ENCODE measurements at regions not wholly inside any gene's neighbourhood (a gene's known extent, or its start where the extent isn't known, plus 50 kb on each side); places are given as distances from the start of the nearest gene placed in this dataset.

DNA sequence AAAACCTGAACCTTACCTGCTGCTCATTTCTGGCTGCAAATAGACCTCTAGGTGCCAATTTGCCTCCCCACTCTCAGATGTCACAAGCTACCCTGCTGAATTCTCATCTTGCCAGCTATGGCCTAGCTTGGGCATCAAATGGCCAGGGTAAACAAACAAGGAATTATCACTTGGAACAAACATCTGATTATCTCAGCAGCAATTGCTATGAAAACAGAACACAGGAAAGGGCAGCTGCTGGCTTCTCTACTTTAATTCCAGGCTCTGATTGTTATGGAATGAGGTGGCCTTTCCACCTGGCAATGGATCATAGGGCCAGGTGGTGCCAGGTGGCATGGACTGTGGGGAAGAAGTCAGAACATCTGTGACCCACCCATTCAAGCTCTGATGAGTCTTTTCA is 505.1 kb downstream of the TLR4 start:
- Histone ChIP-seq H3K36me3 (no peaks in the 10 kb centered on the region), H3K27me3 (no peaks in the 10 kb centered on the region), H3K27ac (no peak overlapping the region), H3K9me3 (no peaks in the 10 kb centered on the region), H3K4me3 (no peak overlapping the region), H3K4me1 (no peaks in the 10 kb centered on the region)
- intact Hi-C loops (cut with DNase I): no loop called here
- DNase-seq: no peak
- TF ChIP-seq EP300 (IDR thresholded peaks at IDR 0.05) (no peak), POLR2A (IDR thresholded peaks at IDR 0.05) (no peak), POLR2AphosphoS5 (IDR thresholded peaks at IDR 0.05) (no peak)
- TF ChIP-seq, protein P1, sequence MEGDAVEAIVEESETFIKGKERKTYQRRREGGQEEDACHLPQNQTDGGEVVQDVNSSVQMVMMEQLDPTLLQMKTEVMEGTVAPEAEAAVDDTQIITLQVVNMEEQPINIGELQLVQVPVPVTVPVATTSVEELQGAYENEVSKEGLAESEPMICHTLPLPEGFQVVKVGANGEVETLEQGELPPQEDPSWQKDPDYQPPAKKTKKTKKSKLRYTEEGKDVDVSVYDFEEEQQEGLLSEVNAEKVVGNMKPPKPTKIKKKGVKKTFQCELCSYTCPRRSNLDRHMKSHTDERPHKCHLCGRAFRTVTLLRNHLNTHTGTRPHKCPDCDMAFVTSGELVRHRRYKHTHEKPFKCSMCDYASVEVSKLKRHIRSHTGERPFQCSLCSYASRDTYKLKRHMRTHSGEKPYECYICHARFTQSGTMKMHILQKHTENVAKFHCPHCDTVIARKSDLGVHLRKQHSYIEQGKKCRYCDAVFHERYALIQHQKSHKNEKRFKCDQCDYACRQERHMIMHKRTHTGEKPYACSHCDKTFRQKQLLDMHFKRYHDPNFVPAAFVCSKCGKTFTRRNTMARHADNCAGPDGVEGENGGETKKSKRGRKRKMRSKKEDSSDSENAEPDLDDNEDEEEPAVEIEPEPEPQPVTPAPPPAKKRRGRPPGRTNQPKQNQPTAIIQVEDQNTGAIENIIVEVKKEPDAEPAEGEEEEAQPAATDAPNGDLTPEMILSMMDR (IDR thresholded peaks at IDR 0.05): no peak

DNA sequence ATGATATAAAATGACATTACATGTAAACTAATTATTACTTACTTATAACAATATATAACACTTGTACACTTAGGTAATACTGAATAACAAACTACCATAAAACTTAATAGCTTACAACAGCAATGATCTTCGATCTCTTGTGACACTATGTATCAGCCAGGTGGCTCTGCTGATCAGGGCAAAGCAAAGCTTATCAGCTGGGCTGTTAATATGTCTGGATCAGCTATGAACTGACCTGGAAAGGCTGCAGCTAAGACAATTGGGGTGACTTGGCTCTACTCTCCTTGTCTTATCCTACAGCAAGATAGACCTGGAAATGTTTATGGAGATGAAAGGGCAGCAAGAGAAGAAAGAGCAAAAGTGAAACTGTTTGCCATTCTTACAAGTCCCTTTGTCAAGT is 511.3 kb downstream of the TLR4 start:
- TF ChIP-seq, protein P1 (IDR thresholded peaks at IDR 0.05): no peak
- TF ChIP-seq EP300 (IDR thresholded peaks at IDR 0.05) (no peak), POLR2AphosphoS5 (IDR thresholded peaks at IDR 0.05) (no peak), POLR2A (IDR thresholded peaks at IDR 0.05) (no peak)
- no peaks in the 10 kb centered on the region for H3K27me3 ChIP-seq
- H3K27ac ChIP-seq: no peak overlapping the region
- no peaks in the 10 kb centered on the region for H3K4me1 ChIP-seq
- H3K4me3 ChIP-seq: no peak overlapping the region
- WGBS, 2 donors: 14 to 57% methylated on average over 1 of the region's 1 CpG
- intact Hi-C loops (cut with DNase I): no loop called here
- no peaks in the 10 kb centered on the region for H3K9me3 ChIP-seq
- no peaks in the 10 kb centered on the region for H3K36me3 ChIP-seq
- no peak for DNase-seq

DNA sequence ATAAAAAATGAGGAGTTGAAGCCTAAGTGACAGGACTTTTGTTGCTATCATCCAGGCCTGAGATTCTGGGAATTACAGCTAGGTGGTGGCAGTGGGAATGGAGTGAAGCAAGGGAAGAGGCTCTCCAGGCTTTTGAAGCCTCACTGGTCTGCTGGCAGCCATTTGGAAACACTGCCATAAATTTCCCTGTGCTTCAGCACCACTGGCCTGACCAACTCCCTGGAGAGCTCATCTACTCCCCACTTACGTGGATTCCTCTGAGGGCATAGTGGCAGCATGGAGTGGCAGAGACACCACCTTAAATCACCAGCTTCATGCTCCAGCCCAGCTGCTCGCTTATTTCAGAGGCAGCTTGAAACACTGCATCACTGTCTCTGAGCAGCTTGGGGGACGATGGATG is 518.2 kb downstream of the TLR4 start:
- no peak overlapping the region for H3K4me3 ChIP-seq
- no peaks in the 10 kb centered on the region for H3K9me3 ChIP-seq
- H3K27me3 ChIP-seq: no peaks in the 10 kb centered on the region
- no peaks in the 10 kb centered on the region for H3K36me3 ChIP-seq
- intact Hi-C loops (cut with DNase I): no loop called here
- WGBS, 2 donors: 66 to 74% methylated on average over 3 of the region's 3 CpGs
- no peak for DNase-seq
- no peak overlapping the region for H3K27ac ChIP-seq
- TF ChIP-seq, protein P1 (IDR thresholded peaks at IDR 0.05): no peak
- TF ChIP-seq EP300 (IDR thresholded peaks at IDR 0.05) (no peak), POLR2A (IDR thresholded peaks at IDR 0.05) (no peak), POLR2AphosphoS5 (IDR thresholded peaks at IDR 0.05) (no peak)
- H3K4me1 ChIP-seq: no peaks in the 10 kb centered on the region

DNA sequence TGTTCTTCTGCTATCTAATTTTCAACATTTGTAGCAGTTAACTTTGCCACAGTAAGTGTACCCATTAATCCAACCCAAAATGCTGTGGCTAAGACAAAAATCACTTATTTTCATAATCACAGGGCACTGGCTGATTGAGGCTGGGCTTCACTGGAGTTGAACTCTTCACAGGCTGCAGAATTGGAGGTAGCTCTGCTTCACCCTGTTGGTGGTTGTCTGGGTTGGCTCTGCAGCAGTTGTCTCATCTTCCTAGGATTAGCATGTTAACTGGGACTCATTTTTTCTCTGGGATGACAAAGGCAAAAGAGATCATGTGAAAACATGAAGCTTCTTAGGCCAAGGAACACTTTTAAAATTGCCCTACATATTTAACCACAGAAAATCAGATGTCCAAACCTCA is 518.9 kb downstream of the TLR4 start:
- Histone ChIP-seq H3K27me3 (no peaks in the 10 kb centered on the region), H3K9me3 (no peaks in the 10 kb centered on the region), H3K36me3 (no peaks in the 10 kb centered on the region), H3K4me1 (no peaks in the 10 kb centered on the region), H3K4me3 (no peak overlapping the region), H3K27ac (no peak overlapping the region)
- no peak for DNase-seq
- intact Hi-C loops (cut with DNase I): no loop called here
- TF ChIP-seq EP300 (IDR thresholded peaks at IDR 0.05) (no peak), POLR2A (IDR thresholded peaks at IDR 0.05) (no peak), POLR2AphosphoS5 (IDR thresholded peaks at IDR 0.05) (no peak)
- TF ChIP-seq, protein P1 (IDR thresholded peaks at IDR 0.05): no peak

DNA sequence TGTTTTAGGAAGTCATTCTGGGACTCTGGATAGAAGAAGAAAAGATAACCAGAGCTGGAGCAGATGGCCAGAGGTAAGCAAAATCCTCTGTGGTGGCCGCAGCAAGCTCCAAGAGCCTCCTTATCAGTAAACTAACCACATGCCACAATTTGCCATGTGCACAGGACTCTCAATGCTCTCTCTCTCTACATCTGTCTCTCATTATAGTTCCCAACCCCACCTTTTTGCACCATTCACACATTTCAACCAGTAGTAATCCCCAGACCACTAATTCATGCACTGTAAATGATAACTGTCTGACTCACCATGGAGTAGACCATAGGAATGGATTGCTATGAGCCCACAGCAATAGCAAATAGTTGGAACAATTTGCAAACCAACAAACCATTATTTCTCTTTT is 526.1 kb downstream of the TLR4 start:
- no peak for DNase-seq
- TF ChIP-seq POLR2A (IDR thresholded peaks at IDR 0.05) (no peak), POLR2AphosphoS5 (IDR thresholded peaks at IDR 0.05) (no peak), EP300 (IDR thresholded peaks at IDR 0.05) (no peak)
- TF ChIP-seq, protein P1 (IDR thresholded peaks at IDR 0.05): no peak
- H3K27ac ChIP-seq: no peak overlapping the region
- no peak overlapping the region for H3K4me3 ChIP-seq
- no peaks in the 10 kb centered on the region for H3K36me3 ChIP-seq
- WGBS, 2 donors: 44 to 67% methylated on average over 1 of the region's 1 CpG
- H3K27me3 ChIP-seq: no peaks in the 10 kb centered on the region
- no peaks in the 10 kb centered on the region for H3K4me1 ChIP-seq
- intact Hi-C loops (cut with DNase I): no loop called here
- H3K9me3 ChIP-seq: no peaks in the 10 kb centered on the region
